Right ventricle myocardium superior (tissue), 1 donor: ENCODE measurements at regions not wholly inside any gene's neighbourhood (a gene's known extent, or its start where the extent isn't known, plus 50 kb on each side); places are given as distances from the start of the nearest gene placed in this dataset.
"Not testable (repeated sequence)": the region's sequence is repeated elsewhere in the genome, so short reads cannot be mapped to it uniquely, and the experiment has no call there.

Experiments used
- ATAC-seq: fragments of 200-7000 bp; cut with Tn5 transposase; one replicate; pipeline ENCODE4 v1.9.1; 2020; ENCODE audit warnings: mild to moderate bottlenecking; ENCODE audit not compliant: poor library complexity
- DNase-seq: peaks from one replicate; pipeline ENCODE4 v3.0.0-alpha.2; 2020
- intact Hi-C: fragments of 100-400 bp; cut with DNase I; formaldehyde crosslinking; loops from one replicate; pipeline ENCODE4 v1.11.2; 2022
- donor health status: DM: no; HTN: yes; CAD: no; lungs with severe emphysema.

DNA sequence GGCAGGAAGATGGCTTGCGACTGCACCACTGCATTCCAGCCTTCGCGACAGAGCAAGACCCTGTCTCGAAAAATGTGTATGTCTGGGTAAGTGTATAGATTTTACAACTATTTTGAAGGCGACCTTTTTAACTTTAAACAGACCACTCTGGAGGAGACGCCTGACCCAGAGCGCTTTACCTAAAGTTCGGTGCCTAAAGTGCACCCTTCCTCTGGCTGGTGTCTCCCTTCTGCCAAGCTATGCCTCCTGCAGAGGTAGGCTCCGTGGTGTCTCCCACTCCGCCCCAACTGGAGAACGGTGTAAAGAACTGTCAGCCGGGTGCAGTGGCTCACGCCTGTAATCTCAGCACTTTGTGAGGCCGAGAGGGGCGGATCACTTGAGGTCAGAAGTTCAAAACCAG lies 132.7 kb downstream of the POTEM start:
- intact Hi-C loops, DNase-seq, ATAC-seq: not testable (repeated sequence)

DNA sequence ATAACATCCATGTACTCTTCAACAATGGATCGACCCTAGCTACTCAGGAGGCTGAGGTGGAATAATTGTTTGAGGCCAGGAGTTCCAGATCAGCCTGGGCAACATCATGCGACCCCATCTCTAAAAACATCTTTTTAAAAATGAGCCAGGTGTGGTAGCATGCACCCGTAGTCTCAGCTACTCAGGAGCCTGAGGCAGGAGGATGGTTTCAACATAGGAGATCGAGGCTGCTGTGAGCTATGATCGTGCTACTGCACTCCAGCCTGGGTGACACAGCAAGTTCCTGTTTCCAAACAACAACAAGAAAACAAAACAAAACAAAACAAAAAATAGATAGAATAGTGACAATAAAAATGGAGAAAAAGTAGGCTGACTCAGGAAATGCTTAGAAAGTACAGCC lies 138.3 kb downstream of the POTEM start:
- DNase-seq, ATAC-seq, intact Hi-C loops: not testable (repeated sequence)

DNA sequence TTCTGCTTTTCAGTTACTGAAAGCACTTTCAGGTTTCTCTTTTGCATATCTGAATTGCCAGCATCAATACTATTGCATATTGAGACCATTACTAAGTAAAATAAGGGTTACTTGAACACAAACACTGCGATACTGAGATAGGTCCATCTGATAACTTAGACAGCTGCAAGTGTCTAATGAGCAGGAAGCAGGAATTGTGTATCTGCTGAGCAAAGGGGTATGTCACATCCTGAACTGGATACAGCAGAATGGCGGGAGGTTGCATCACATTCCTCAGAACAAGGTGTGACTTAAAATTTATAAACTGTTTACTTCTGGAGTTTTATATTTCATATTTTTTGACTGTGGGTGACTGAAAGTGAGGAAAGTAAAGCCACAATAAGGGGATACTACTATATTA lies 142.7 kb downstream of the POTEM start:
- intact Hi-C loops, ATAC-seq, DNase-seq: not testable (repeated sequence)

DNA sequence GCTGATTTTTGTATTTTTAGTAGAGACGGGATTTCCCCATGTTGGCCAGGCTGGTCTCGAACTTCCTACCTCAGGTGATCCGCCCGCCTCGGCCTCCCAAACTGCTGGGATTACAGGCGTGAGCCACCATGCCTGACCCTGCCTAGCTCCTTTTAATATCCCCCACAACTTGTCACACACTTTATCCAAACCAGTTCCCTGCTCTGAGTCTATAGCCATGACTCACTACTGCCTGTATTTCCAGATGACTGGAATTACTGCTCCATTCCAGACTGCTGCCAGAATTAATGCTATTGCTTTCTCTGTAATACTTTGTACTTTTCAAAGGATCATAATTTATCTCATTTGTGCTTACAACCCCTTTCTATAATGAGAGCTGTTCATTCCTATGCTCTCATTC lies 153.1 kb downstream of the POTEM start:
- intact Hi-C loops, ATAC-seq, DNase-seq: not testable (repeated sequence)

DNA sequence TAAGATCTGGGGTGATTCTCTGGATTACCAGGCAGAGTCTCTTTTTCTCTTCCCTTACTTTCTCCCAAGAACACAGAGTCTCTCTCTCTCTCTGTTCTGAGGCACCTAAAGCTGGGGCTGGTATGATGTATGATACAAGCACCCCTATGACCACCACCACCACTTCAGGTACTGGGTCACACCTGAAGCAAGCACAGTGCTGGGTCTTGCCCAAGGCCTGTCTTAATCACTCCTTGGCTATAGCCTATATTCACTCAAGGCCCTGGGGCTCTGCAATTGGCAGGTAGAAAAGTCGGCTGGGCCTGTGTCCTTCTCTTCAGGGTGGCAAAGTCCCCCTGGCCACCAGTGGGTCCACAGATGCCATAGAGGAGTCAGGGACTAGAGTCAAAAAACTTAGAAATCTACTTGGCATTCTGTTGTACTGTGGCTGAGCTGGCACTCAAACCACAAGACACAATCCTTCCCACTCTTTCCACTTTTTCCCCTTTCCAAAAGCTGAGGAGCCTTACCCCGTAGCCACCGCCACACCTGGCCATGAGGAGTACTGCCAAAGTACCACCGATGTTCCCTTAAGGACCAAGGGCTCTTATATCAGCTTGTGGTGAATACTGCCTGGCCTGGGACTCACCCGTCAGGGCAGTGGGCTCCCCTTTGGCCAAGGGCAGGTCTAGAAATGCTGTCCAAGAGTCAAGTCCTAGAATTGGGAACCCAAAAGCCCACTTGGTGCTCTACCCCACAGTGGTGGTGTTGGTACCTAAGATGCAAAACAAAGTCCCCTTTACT lies 159.2 kb downstream of the POTEM start:
- intact Hi-C loops, ATAC-seq, DNase-seq: not testable (repeated sequence)

DNA sequence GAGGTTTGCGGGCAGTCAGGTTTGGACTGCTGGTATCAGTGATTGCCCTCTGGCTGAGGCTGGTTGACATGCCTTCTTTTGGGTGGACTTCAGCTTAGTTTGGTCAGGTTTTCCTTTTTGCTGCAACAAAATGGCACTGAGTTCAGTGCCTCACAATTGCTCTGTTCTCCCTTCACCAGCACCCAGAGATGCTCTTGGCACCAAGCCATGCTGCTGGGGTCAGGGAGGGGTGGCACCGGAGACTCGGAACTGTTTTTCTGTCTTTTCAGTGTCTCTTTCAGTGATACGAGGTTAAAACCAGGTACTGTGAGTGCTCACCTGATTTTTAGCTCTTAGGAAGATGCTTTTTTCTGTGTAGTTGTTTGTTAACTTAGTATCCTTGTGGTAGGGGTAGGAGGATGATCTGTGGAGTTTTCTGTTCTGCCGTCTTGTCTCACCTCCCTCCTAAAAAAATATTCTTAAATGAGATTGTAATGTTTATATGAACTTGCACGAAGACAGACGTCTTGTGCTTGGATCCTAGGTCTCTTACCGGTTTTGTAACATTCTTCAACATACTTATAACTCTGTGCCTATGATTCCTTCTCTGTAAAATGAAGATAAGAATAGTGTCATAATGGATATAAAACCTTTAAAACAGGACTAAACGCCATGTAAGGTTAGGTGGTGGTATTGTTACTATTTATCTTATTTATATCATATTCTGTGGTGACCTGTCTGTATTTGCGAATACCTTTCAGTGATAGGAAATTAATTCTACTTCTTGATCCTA lies 160.6 kb downstream of the POTEM start:
- ATAC-seq, intact Hi-C loops, DNase-seq: not testable (repeated sequence)

DNA sequence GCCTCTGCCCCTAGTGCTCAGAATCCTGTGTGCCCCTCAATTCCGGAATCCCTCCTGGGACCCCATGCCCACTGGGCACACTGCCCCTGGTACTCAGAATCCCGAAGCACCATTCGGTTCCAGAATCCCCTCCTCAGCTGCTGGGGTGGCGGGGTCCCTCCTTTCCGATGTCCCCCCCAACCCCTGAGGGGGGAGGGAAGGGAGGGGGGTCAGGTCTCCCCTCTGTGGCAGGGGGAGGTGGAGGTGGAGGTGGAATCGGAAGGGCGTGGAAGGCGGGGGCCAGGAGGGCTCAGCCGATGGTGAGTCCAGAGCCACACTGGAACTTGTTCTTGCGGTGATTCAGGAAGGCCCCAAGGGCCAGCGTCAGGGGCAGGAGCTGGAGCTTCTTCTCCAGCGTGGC lies 164.3 kb downstream of the POTEM start:
- intact Hi-C loops, DNase-seq, ATAC-seq: not testable (repeated sequence)

DNA sequence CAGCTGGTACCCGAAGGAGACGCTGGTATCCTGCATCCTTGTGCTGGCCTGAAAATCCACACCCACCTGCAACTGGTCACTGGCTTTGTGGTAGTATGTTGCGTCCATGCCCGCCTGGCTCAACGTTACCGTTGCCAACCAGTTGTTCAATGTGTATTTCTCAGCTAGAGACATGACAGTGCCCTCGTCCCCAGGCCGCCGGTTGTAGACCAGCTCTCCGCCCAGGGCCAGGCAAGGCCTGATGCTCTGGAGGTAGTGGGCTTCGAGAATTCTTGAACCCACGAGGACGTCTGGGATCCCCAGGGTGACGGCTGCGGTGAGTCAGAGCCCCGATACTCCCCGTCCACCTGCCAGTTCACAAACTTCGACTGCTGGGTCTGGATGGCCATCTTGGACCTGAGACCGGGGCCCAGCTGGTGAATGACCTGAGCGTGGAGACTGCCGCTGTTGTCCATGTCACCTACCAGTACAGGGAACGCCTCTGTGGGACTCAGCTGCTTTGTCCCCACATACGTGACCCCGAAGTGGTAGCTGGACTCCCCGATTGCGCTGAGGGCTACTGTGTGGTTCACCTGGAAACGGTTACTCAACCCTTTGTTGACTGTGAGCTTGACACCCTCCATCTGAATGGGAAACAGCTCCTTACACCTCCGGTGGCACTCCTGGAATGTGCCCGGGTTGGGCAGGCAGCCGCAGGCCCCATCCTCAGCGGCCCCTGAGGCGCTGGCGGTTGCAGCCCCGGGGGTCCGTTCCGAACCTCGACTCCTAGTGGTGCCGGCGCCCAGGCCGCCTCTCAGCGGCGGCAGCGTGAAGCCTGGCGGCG lies 165.0 kb downstream of the POTEM start:
- DNase-seq, ATAC-seq, intact Hi-C loops: not testable (repeated sequence)

DNA sequence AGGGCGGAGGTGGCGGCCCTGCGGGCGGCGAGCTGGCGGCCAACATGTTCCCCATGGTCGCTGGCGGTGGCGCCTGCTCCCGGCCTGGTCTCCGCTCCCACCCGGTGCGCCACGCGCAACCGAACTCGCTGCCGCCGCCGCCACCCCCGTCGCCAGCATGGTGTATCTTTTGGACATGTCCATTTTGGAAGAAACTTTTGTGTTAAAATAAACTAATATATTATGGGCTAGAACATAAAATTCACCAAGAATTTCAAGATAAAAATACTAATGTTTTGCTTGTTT lies 165.5 kb downstream of the POTEM start:
- intact Hi-C loops, DNase-seq, ATAC-seq: not testable (repeated sequence)

DNA sequence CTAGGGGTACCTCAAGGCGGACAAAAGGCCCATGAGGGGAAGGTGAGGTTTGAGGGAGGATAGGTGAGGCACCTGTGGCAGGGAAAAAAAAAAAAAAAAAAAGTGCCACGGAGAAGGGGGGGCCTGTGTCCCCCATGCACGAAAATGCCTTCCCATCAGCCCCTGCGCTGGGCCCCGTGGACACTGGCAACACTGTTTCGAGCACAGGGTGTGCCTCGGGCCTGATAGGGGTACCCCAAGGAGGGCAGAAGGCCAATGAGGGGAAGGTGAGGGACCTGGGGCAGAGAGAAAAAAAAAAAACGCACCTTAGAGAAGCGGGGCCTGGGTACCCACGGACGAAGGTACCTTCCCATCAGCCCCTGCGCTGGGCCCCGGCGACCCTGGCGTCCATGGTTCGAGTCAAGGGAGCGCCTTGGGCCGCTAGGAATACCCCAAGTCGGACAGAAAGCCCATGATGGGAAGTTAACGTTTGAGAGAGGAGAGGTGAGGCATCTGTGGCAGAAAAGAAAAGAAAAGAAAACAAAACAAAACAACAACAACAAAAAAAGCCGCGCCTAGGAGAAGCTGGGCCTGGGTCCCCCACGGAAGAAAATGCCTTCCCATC lies 190.0 kb downstream of the POTEM start:
- intact Hi-C loops, ATAC-seq, DNase-seq: not testable (repeated sequence)

DNA sequence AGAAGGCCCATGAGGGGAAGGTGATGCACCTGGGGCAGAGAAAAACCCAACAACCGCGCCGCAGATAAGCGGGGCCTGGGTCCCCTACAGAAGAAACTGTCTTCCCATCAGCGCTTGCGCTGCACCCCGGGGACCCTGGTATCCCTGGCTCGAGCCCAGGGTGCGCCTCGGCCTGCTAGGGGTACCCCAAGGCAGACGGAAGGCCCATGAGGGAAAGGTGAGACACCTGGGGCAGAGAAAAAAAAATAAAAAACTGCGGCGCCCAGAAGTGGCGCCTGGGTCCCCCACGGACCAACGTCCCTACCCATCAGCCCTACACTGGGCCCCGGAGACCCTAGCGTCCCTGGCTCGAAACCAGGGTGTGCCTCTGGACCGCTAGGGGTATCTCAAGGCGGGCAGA lies 190.8 kb downstream of the POTEM start:
- DNase-seq, intact Hi-C loops, ATAC-seq: not testable (repeated sequence)

DNA sequence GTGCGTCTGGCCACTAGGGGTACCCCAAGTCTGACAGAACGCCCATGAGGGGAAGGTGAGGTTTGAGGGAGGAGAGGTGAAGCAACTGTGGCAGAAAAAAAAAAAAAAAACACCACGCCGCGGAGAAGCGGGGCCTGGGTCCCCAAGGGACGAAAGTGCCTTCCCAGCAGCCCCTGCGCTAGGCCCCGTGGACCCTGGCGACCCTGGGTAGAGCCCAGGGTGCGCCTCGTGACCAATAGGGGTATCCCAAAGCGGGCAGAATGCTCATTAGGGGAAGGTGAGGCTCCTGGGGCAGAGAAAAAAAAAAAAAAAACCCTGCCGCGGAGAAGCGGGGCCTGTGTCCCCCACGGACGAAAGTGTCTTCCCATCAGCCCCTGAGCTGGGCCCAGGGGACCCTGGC lies 191.4 kb downstream of the POTEM start:
- DNase-seq, intact Hi-C loops, ATAC-seq: not testable (repeated sequence)

DNA sequence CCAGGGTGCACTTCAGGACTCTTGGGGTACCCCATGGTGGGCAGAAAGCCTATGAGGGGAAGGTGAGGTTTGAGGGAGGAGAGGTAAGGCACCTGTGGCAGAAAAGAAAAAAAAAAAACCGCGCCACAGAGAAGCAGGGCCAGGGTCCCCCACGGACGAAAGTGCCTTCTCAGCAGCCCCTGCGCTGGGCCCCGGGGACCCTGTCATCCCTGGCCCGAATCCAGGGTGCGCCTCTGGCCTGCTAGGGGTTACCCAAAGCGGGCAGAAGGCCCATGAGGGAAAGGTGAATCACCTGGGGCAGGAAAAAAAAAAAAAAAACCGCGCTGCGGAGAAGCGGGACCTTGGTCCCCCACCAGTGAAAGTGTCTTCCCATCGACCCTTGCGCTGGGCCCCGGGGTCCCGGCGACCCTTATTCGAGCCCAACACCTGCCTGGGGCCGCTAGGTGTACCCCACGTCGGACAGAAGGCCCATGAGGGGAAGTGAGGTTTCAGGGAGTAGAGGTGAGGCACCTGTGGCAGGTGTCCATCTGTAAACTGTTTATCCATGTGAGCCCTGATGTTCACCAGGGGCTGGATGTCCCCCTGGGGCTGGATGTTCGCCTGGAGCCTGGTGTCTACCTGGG lies 191.9 kb downstream of the POTEM start:
- intact Hi-C loops, DNase-seq: not testable (repeated sequence)

DNA sequence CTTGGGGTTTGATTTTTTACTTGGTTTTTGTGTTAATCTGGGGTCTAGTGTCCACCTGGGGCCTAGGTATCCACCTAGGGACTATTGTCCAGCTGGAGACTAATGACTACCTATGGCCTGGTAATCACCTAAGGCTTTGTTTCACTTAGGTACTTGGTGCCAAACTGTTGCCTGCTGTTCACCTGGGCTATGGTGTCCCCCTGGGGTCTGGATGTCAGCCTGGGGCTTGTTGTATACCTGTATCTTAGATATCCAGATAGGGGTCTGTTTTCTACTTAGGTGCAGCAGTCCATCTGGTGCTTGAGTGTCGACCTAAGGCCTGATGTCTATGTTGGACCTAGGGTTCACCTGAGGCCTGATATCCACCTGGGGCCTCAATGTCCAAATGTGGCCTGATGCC lies 193.1 kb downstream of the POTEM start:
- DNase-seq, ATAC-seq, intact Hi-C loops: not testable (repeated sequence)

More for the DNA sequence above, 191.9 kb downstream of the POTEM start:
- not testable (repeated sequence) for ATAC-seq

DNA sequence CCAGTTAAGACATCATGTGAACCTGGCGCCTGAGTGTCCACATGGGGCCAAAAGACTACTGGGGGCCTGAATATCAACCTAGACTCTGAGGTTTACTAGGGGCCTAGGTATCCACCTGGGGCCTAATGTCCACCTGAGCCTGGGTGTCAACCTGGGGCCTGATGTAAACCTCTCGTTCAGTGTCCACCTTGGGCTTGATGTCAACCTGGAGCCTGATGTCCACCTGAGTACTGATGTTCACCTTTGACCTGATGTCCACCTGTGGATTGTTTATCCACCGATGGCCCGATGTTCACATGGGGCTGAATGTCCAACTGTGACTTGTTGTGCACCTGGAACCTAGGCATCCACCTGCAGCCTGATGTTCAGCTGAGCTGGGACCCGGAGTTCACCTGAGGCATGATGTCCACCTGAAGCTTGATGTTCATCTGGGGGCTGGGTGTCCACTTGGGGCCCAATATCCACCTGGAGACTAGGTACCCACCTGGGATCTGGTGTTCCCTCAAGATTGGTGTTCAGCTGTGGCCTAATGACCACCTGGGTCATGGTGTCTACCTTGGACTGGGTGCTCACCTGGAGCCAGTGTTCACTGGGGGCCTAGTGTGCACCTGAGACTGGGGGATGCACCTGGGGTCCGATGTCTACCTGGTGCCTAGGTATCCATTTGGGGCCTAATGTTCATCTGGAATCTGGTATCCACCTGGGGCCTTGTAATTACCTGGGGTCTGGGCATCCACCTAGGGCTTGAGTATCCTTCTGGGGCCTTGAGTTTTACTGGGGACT lies 194.2 kb downstream of the POTEM start:
- intact Hi-C loops, DNase-seq: not testable (repeated sequence)

DNA sequence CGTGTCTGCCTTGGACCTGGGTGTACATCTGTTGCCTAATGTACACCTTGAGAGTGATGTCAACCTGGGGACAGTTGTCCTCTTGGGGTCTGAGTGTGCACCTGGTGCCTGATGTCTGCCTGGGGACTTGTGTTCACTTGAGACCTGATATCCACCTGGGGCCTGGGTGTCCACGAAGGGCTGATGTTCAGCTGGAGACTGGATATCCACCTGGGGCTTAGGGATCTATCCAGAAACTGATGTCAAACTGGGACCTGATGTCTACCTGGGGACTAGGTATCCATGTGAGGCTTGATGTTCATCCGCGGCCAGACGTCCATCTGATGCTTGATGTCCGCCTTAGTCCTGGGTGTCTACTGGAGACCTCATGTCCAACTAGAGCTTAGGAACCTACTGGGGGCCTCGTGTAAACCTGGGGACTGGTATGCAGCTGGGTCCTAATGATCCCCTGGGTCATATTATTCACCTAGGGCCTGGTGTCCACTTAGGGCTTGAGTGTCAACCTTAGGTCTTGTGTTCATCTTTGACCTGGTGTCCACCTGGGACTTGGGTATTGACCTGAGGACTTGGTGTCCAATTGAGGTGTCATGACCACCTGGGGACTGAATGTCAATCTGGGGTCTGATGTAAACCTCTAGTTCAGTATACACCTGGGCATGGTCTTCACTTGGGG lies 194.9 kb downstream of the POTEM start:
- intact Hi-C loops, DNase-seq, ATAC-seq: not testable (repeated sequence)

More for the DNA sequence above, 194.2 kb downstream of the POTEM start:
- not testable (repeated sequence) for ATAC-seq

DNA sequence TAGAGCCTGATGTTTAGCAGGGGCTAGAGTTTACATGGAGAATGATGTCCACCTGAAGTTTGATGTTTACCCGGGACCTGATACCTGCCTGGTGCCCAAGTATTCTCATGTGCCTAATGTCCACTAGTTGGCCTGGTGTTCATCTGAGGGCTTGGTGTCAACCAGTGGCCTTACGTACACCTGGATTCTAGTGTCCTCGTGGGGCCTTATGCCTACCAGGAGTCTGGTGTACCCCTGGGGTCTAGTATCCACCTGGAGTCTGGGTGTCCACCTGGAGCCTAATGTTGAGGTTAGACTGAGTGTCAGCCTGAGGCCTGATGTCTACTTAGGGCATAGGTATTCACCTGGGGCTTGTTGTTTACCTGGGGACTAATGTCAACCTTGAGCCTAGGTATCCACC lies 195.7 kb downstream of the POTEM start:
- DNase-seq, intact Hi-C loops, ATAC-seq: not testable (repeated sequence)
